Neuronal stem cell (in vitro differentiated cells): ENCODE measurements at regions not wholly inside any gene's neighbourhood (a gene's known extent, or its start where the extent isn't known, plus 50 kb on each side); places are given as distances from the start of the nearest gene placed in this dataset.

ENCODE experiments used
- DNase-seq: peaks from one replicate; pipeline ENCODE4 v3.0.0-alpha.2; 2013; ENCODE audit warnings: low spot score
- H2AFZ ChIP-seq: one replicate; pipeline ENCODE4 v1.6.1; 2013; ENCODE audit warnings: mild to moderate bottlenecking, low read length, inconsistent platforms
- H2AK5ac ChIP-seq: 2 replicates; pipeline ENCODE4 v1.6.1; 2013; ENCODE audit warnings: low read depth, mild to moderate bottlenecking, inconsistent platforms, low read length, moderate library complexity, mixed read lengths
- H2BK120ac ChIP-seq: 2 replicates; pipeline ENCODE4 v1.6.1; 2013; ENCODE audit warnings: low read depth, mild to moderate bottlenecking, inconsistent platforms, low read length, moderate library complexity, mixed read lengths
- H2BK12ac ChIP-seq: one replicate; pipeline ENCODE4 v1.6.1; 2013; ENCODE audit warnings: low read length, inconsistent platforms
- H2BK15ac ChIP-seq: 2 replicates; pipeline ENCODE4 v1.6.1; 2013; ENCODE audit warnings: mild to moderate bottlenecking, low read length, inconsistent platforms, mixed read lengths
- H2BK5ac ChIP-seq: one replicate; pipeline ENCODE4 v1.6.1; 2013; ENCODE audit warnings: inconsistent platforms, mild to moderate bottlenecking, low read length, moderate library complexity
- H3K14ac ChIP-seq: one replicate; pipeline ENCODE4 v1.6.1; 2013; ENCODE audit warnings: low read length, inconsistent platforms
- H3K18ac ChIP-seq: 2 replicates; pipeline ENCODE4 v1.6.1; 2013; ENCODE audit warnings: low read length, inconsistent platforms
- H3K23ac ChIP-seq: 2 replicates; pipeline ENCODE4 v1.6.1; 2013; ENCODE audit warnings: low read depth, mild to moderate bottlenecking, mixed read lengths, low read length, inconsistent platforms; ENCODE audit not compliant: poor library complexity
- H3K27ac ChIP-seq: replicated peaks from 3 replicates; pipeline ENCODE4 v1.5.1; 2013; ENCODE audit warnings: low read length, inconsistent platforms
- H3K27me3 ChIP-seq, 3 experiments: 2 replicates each; pipeline ENCODE4 v1.6.1; 2013; ENCODE audit warnings: low read length in 3 of 3, mild to moderate bottlenecking in 2 of 3, inconsistent platforms in 1 of 3, low read depth in 1 of 3, mixed read lengths in 1 of 3, moderate library complexity in 1 of 3; ENCODE audit not compliant: control insufficient read depth in 3 of 3, insufficient read depth in 3 of 3
- H3K36me3 ChIP-seq, 2 donors: replicated peaks in 1 of 2; 2 replicates each; pipeline ENCODE4 v1.6.1; 2013; ENCODE audit warnings: low read length in 2 of 2; ENCODE audit not compliant: control insufficient read depth in 2 of 2, insufficient read depth in 2 of 2
- H3K4ac ChIP-seq: 2 replicates; pipeline ENCODE4 v1.6.1; 2013; ENCODE audit warnings: inconsistent platforms, mild to moderate bottlenecking, low read length, moderate library complexity
- H3K4me1 ChIP-seq, 2 donors: 1 replicate in 1 of 2; 2 replicates in 1 of 2; pipeline ENCODE4 v1.6.1; 2013; ENCODE audit warnings: low read length in 2 of 2, low read depth in 1 of 2; ENCODE audit not compliant: control insufficient read depth in 2 of 2, insufficient read depth in 1 of 2
- H3K4me2 ChIP-seq: one replicate; pipeline ENCODE4 v1.6.1; 2013; ENCODE audit warnings: mild to moderate bottlenecking, low read length, inconsistent platforms; ENCODE audit not compliant: insufficient read depth, poor library complexity, severe bottlenecking
- H3K4me3 ChIP-seq, 2 donors: 2 replicates each; pipeline ENCODE4 v1.5.1; 2013; ENCODE audit warnings: low read length in 2 of 2, mild to moderate bottlenecking in 2 of 2, inconsistent platforms in 1 of 2, moderate library complexity in 1 of 2
- H3K79me1 ChIP-seq: one replicate; pipeline ENCODE4 v1.6.1; 2013; ENCODE audit warnings: low read depth, mild to moderate bottlenecking, inconsistent platforms, low read length, moderate library complexity
- H3K9ac ChIP-seq: one replicate; pipeline ENCODE4 v1.6.1; 2013; ENCODE audit warnings: mild to moderate bottlenecking, low read depth, low read length, inconsistent platforms; ENCODE audit not compliant: poor library complexity
- H3K9me3 ChIP-seq, 2 donors: replicated peaks in 1 of 2; 2 replicates each; pipeline versions ENCODE3 to v1.6.1; 2013; ENCODE audit warnings: low read length in 2 of 2, mild to moderate bottlenecking in 2 of 2, inconsistent platforms in 1 of 2, low read depth in 1 of 2, mixed read lengths in 1 of 2, moderate library complexity in 1 of 2; ENCODE audit not compliant: control insufficient read depth in 2 of 2, insufficient read depth in 1 of 2
- H4K8ac ChIP-seq: one replicate; pipeline ENCODE4 v1.6.1; 2013; ENCODE audit warnings: low read depth, mild to moderate bottlenecking, inconsistent platforms, low read length, moderate library complexity
- H4K91ac ChIP-seq: one replicate; pipeline ENCODE4 v1.6.1; 2013; ENCODE audit warnings: low read length, low read depth, mild to moderate bottlenecking, inconsistent platforms; ENCODE audit not compliant: poor library complexity
- WGBS, 2 donors: extraction: QIAGEN DNeasy Blood & Tissue Kit; methylation state at CpG; one replicate each; pipeline ENCODE4 v1.1.7; 2013; ENCODE audit warnings: missing lambda C conversion rate in 2 of 2, mixed read lengths in 1 of 2; ENCODE audit not compliant: insufficient read length in 2 of 2, insufficient replicate concordance in 1 of 2; ENCODE audit errors: extremely low coverage in 2 of 2; 5-methylcytosine and 5-hydroxymethylcytosine counted together

GRCh38 chr5:109619606-109620005, 70.1 kb upstream of the MAN2A1 start:
- no peak overlapping the region for H3K18ac ChIP-seq
- no peak overlapping the region for H3K27ac ChIP-seq
- H3K79me1 ChIP-seq: no peaks in the 10 kb centered on the region
- H3K9me3 ChIP-seq: no peaks in the 10 kb centered on the region
- H2BK120ac ChIP-seq: no peak overlapping the region
- H2AK5ac ChIP-seq: no peak overlapping the region
- H3K14ac ChIP-seq: no peak overlapping the region
- H3K4me1 ChIP-seq: peaks cover 0 to 4% of the 10 kb centered on the region in 2 donors
- no peak for DNase-seq
- no peak overlapping the region for H3K23ac ChIP-seq
- no peak overlapping the region for H2BK15ac ChIP-seq
- H3K4me2 ChIP-seq: no peak overlapping the region
- H2BK5ac ChIP-seq: no peak overlapping the region
- H3K36me3 ChIP-seq: no peaks in the 10 kb centered on the region
- H3K9ac ChIP-seq: no peak overlapping the region
- H3K27me3 ChIP-seq: peaks cover 0 to 6% (median 0%) of the 10 kb centered on the region in 3 experiments
- H3K4ac ChIP-seq: no peak overlapping the region
- H4K91ac ChIP-seq: no peak overlapping the region
- H4K8ac ChIP-seq: no peak overlapping the region
- H2BK12ac ChIP-seq: no peak overlapping the region
- H2AFZ ChIP-seq: no peak overlapping the region
- no peak overlapping the region for H3K4me3 ChIP-seq

GRCh38 chr5:109619021-109619460, 70.7 kb upstream of the MAN2A1 start:
- Histone ChIP-seq H3K79me1 (no peaks in the 10 kb centered on the region), H3K4me3 (no peak overlapping the region), H2BK5ac (no peak overlapping the region), H3K4ac (no peak overlapping the region), H3K27me3 (peaks cover 0 to 6% (median 0%) of the 10 kb centered on the region in 3 experiments), H3K27ac (no peak overlapping the region), H3K36me3 (no peaks in the 10 kb centered on the region), H4K91ac (no peak overlapping the region), H3K14ac (no peak overlapping the region), H2BK15ac (no peak overlapping the region), H4K8ac (no peak overlapping the region), H3K4me1 (peaks cover 0 to 4% of the 10 kb centered on the region in 2 donors), H2BK12ac (no peak overlapping the region), H3K9me3 (no peaks in the 10 kb centered on the region), H3K9ac (no peak overlapping the region), H2AFZ (no peak overlapping the region), H3K18ac (no peak overlapping the region), H3K23ac (no peak overlapping the region), H2BK120ac (no peak overlapping the region), H3K4me2 (no peak overlapping the region), H2AK5ac (no peak overlapping the region)
- no CpG with 5 or more reads among the region's 3 CpGs for WGBS, 2 donors
- no peak for DNase-seq

DNA sequence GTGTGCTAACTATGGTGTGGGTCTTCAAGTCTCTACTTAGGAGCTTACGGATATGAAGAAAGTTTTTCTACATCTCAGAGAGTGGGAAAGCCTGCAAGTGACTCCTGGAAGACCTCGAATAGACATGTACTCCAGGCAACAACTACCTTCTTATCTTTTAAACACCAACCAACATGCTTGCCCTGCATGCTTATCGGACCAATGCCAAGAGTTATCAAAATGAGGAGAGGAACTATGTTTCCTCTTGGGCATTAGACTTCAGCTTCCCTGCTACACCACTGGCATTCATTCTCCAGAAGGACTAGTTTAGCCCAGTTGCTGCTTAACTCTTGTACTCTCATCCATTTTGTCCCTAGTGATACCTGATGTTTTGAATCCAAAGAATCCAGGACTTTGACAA, 74.7 kb upstream of the MAN2A1 start:
- H3K9ac ChIP-seq: no peak overlapping the region

DNA sequence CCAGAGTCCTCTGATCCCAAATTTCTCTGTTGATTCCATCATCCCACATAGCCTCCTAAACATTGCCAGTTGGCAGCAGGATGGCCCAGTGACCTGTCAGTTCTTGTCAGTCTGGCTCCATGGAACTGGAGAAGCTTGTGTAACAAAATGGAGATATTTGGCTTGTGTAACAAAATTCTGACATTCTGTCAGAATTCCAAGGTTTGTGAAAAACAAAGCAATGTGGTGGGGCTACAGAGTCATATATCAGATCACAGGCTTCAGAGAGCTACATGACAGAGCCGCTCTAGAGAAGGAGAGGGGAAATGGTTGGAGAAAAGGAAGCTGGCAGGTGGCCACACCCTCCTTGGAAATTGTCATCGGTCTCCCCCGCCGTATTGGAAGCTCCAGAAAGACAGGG, 75.4 kb upstream of the MAN2A1 start:
- Histone ChIP-seq H4K91ac (no peak overlapping the region), H3K9me3 (no peaks in the 10 kb centered on the region), H2BK12ac (no peak overlapping the region), H2BK120ac (no peak overlapping the region), H3K79me1 (no peaks in the 10 kb centered on the region), H3K4ac (no peak overlapping the region), H3K14ac (no peak overlapping the region), H2AK5ac (no peak overlapping the region), H3K4me1 (peaks cover 6 to 16% of the 10 kb centered on the region in 2 donors), H2AFZ (no peak overlapping the region), H3K18ac (no peak overlapping the region), H3K27ac (no peak overlapping the region), H3K27me3 (peaks cover 0 to 6% (median 0%) of the 10 kb centered on the region in 3 experiments), H2BK15ac (no peak overlapping the region), H3K9ac (no peak overlapping the region), H4K8ac (no peak overlapping the region), H3K23ac (no peak overlapping the region), H3K4me2 (no peak overlapping the region), H3K36me3 (no peaks in the 10 kb centered on the region), H3K4me3 (no peak overlapping the region), H2BK5ac (no peak overlapping the region)
- DNase-seq: no peak
- no CpG with 5 or more reads among the region's 4 CpGs for WGBS, 2 donors

More for the DNA sequence above, 74.7 kb upstream of the MAN2A1 start:
- no peak overlapping the region for H2AFZ ChIP-seq
- no peak overlapping the region for H2BK12ac ChIP-seq
- no peaks in the 10 kb centered on the region for H3K79me1 ChIP-seq
- H3K4me3 ChIP-seq: no peak overlapping the region
- no peaks in the 10 kb centered on the region for H3K36me3 ChIP-seq
- H2AK5ac ChIP-seq: no peak overlapping the region
- no peak overlapping the region for H4K91ac ChIP-seq
- H2BK5ac ChIP-seq: no peak overlapping the region
- no peak overlapping the region for H3K4me2 ChIP-seq
- no peak overlapping the region for H3K4ac ChIP-seq
- H2BK15ac ChIP-seq: no peak overlapping the region
- H2BK120ac ChIP-seq: no peak overlapping the region
- no peak overlapping the region for H3K18ac ChIP-seq
- no peaks in the 10 kb centered on the region for H3K9me3 ChIP-seq
- WGBS, 2 donors: no CpG with 5 or more reads among the region's 3 CpGs
- no peak overlapping the region for H4K8ac ChIP-seq
- no peak overlapping the region for H3K23ac ChIP-seq
- no peak overlapping the region for H3K27ac ChIP-seq
- DNase-seq: no peak
- peaks cover 6 to 19% of the 10 kb centered on the region in 2 donors for H3K4me1 ChIP-seq
- H3K14ac ChIP-seq: no peak overlapping the region
- peaks cover 0 to 6% (median 0%) of the 10 kb centered on the region in 3 experiments for H3K27me3 ChIP-seq
